Aorta (tissue), 5 donors: ENCODE measurements at regions not wholly inside any gene's neighbourhood (a gene's known extent, or its start where the extent isn't known, plus 50 kb on each side); places are given as distances from the start of the nearest gene placed in this dataset.
"Not testable (repeated sequence)": the region's sequence is repeated elsewhere in the genome, so short reads cannot be mapped to it uniquely, and the experiment has no call there.

Experiments
- ATAC-seq: fragments of 200-7000 bp; cut with Tn5 transposase; one replicate; pipeline ENCODE4 v1.9.1; 2022; ENCODE audit warnings: moderate library complexity; ENCODE audit not compliant: low FRiP score
- DNase-seq, 2 donors: peaks; one replicate each; pipeline ENCODE4 v3.0.0-alpha.2; 2020
- H3K27ac ChIP-seq, 2 donors: one replicate each; pipeline ENCODE4 v1.5.1; 2013; ENCODE audit warnings: low read length in 2 of 2, mild to moderate bottlenecking in 2 of 2, moderate library complexity in 2 of 2, control low read depth in 1 of 2, inconsistent platforms in 1 of 2, low read depth in 1 of 2
- H3K27me3 ChIP-seq, 2 donors: one replicate each; pipeline ENCODE4 v1.6.1; 2013; ENCODE audit warnings: control low read depth in 1 of 2, low read length in 1 of 2, mild to moderate bottlenecking in 1 of 2, moderate library complexity in 1 of 2; ENCODE audit not compliant: insufficient read depth in 2 of 2, control insufficient read depth in 1 of 2
- H3K36me3 ChIP-seq, 2 donors: one replicate each; pipeline ENCODE4 v1.6.1; 2013; ENCODE audit warnings: control low read depth in 1 of 2, low read length in 1 of 2, mild to moderate bottlenecking in 1 of 2; ENCODE audit not compliant: insufficient read depth in 2 of 2, control insufficient read depth in 1 of 2
- H3K4me1 ChIP-seq, 2 donors: one replicate each; pipeline ENCODE4 v1.6.1; 2013; ENCODE audit warnings: low read length in 2 of 2, control low read depth in 1 of 2, mild to moderate bottlenecking in 1 of 2, moderate library complexity in 1 of 2; ENCODE audit not compliant: insufficient read depth in 2 of 2, control insufficient read depth in 1 of 2
- H3K4me3 ChIP-seq, 2 donors: one replicate each; pipeline ENCODE4 v1.5.1; 2013; ENCODE audit warnings: low read length in 2 of 2, control low read depth in 1 of 2, mild to moderate bottlenecking in 1 of 2
- H3K9me3 ChIP-seq: one replicate; pipeline ENCODE4 v1.6.1; 2013; ENCODE audit warnings: mild to moderate bottlenecking, low read length; ENCODE audit not compliant: control insufficient read depth
- whole genome bisulfite sequencing, 2 donors: extraction: QIAGEN DNeasy Blood & Tissue Kit; methylation state at CpG; one replicate each; pipeline ENCODE4 v1.1.7; 2013; 5-methylcytosine and 5-hydroxymethylcytosine counted together
- intact Hi-C, 2 donors: fragments of 100-400 bp; cut with DNase I; formaldehyde crosslinking; loops; one replicate each; pipeline versions ENCODE4 v1.14.2 to v1.15.0; 2022
- donor health status: healthy with polysubstance abuse.
- donor health status: Bipolar disorder and iron deficiency.
- donor health status: DM: no; HTN: no; CAD: no.
- donor health status: DM: no; HTN: no; CAD: no.
- donor health status: DM: yes; HTN: yes; CAD: no.

- no peaks in the 10 kb centered on the region for H3K27me3 ChIP-seq
- 69 to 72% methylated on average over 6 of the region's 6 CpGs for WGBS, 2 donors
- H3K36me3 ChIP-seq: no peaks in the 10 kb centered on the region
- peaks cover 0 to 5% of the 10 kb centered on the region in 2 donors for H3K4me1 ChIP-seq
- DNase-seq: no peak
- ATAC-seq: no peak
- H3K27ac ChIP-seq: no peak overlapping the region
- no peak overlapping the region for H3K4me3 ChIP-seq
- H3K9me3 ChIP-seq: no peaks in the 10 kb centered on the region
- intact Hi-C loops: no loop called here
Measured at GRCh38 chr2:8120506-8120860, 561.4 kb upstream of the ID2 start.

GRCh38 chr2:8121022-8121825 lies 560.6 kb upstream of the ID2 start:
- no peaks in the 10 kb centered on the region for H3K9me3 ChIP-seq
- H3K36me3 ChIP-seq: no peaks in the 10 kb centered on the region
- peaks cover 0 to 5% of the 10 kb centered on the region in 2 donors for H3K4me1 ChIP-seq
- H3K27me3 ChIP-seq: no peaks in the 10 kb centered on the region
- intact Hi-C loops: no loop called here
- WGBS, 2 donors: 68 to 75% methylated on average over 10 of the region's 10 CpGs
- H3K4me3 ChIP-seq: no peak overlapping the region
- ATAC-seq: no peak
- DNase-seq: no peak
- no peak overlapping the region for H3K27ac ChIP-seq

- DNase-seq (no peak), ATAC-seq (no peak)
- Histone ChIP-seq H3K27ac (no peak overlapping the region), H3K27me3 (no peaks in the 10 kb centered on the region), H3K4me1 (peaks cover 0 to 5% of the 10 kb centered on the region in 2 donors), H3K9me3 (no peaks in the 10 kb centered on the region), H3K4me3 (no peak overlapping the region), H3K36me3 (no peaks in the 10 kb centered on the region)
- intact Hi-C loops: no loop called here
- WGBS, 2 donors: 89% methylated on average over 5 of the region's 5 CpGs
Measured at GRCh38 chr2:8121826-8122513, 559.9 kb upstream of the ID2 start.

GRCh38 chr2:8122520-8122919 lies 559.3 kb upstream of the ID2 start:
- peaks cover 0 to 5% of the 10 kb centered on the region in 2 donors for H3K4me1 ChIP-seq
- WGBS, 2 donors: 92 to 95% methylated on average over 7 of the region's 7 CpGs
- DNase-seq: no peak
- H3K27me3 ChIP-seq: no peaks in the 10 kb centered on the region
- no peak for ATAC-seq
- intact Hi-C loops: no loop called here
- H3K9me3 ChIP-seq: no peaks in the 10 kb centered on the region
- no peak overlapping the region for H3K27ac ChIP-seq
- no peaks in the 10 kb centered on the region for H3K36me3 ChIP-seq
- no peak overlapping the region for H3K4me3 ChIP-seq

- Histone ChIP-seq H3K27ac (no peak overlapping the region), H3K36me3 (no peaks in the 10 kb centered on the region), H3K4me1 (peaks cover 0 to 5% of the 10 kb centered on the region in 2 donors), H3K27me3 (no peaks in the 10 kb centered on the region), H3K4me3 (no peak overlapping the region), H3K9me3 (no peaks in the 10 kb centered on the region)
- intact Hi-C loops: no loop called here
- ATAC-seq (no peak), DNase-seq (no peak)
- 84 to 86% methylated on average over 2 of the region's 2 CpGs for WGBS, 2 donors
Measured at GRCh38 chr2:8123464-8123863, 558.4 kb upstream of the ID2 start.

GRCh38 chr2:8125741-8126711 lies 555.8 kb upstream of the ID2 start:
- Histone ChIP-seq H3K4me3 (no peak overlapping the region), H3K27me3 (no peaks in the 10 kb centered on the region), H3K9me3 (no peaks in the 10 kb centered on the region), H3K4me1 (no peaks in the 10 kb centered on the region), H3K27ac (no peak overlapping the region), H3K36me3 (no peaks in the 10 kb centered on the region)
- no peak for DNase-seq
- WGBS, 2 donors: 87 to 88% methylated on average over 12 of the region's 12 CpGs
- ATAC-seq: peak; percentile 85
- intact Hi-C loops: no loop called here

GRCh38 chr2:8126783-8127182 lies 555.1 kb upstream of the ID2 start:
- Histone ChIP-seq H3K9me3 (no peaks in the 10 kb centered on the region), H3K4me3 (no peak overlapping the region), H3K36me3 (no peaks in the 10 kb centered on the region), H3K27me3 (no peaks in the 10 kb centered on the region), H3K27ac (no peak overlapping the region), H3K4me1 (no peaks in the 10 kb centered on the region)
- WGBS, 2 donors: 96 to 97% methylated on average over 3 of the region's 3 CpGs
- intact Hi-C loops: no loop called here
- DNase-seq (no peak), ATAC-seq (no peak)

GRCh38 chr2:8131423-8131822 lies 550.4 kb upstream of the ID2 start:
- H3K9me3 ChIP-seq, ATAC-seq, H3K4me3 ChIP-seq, H3K27ac ChIP-seq, H3K27me3 ChIP-seq, DNase-seq, H3K36me3 ChIP-seq, intact Hi-C loops, H3K4me1 ChIP-seq: not testable (repeated sequence)
- 86 to 95% methylated on average over 4 of the region's 5 CpGs for WGBS, 2 donors
